Natural killer cell (primary cell): ENCODE measurements at regions not wholly inside any gene's neighbourhood (a gene's known extent, or its start where the extent isn't known, plus 50 kb on each side); places are given as distances from the start of the nearest gene placed in this dataset.

ENCODE experiments used
- ATAC-seq, 3 donors: fragments of 150-1000 bp in 2 of 3; fragments of 200-7000 bp in 1 of 3; cut with Tn5 transposase; 1 replicate in 1 of 3; 2 replicates in 2 of 3; pipeline ENCODE4 v1.10.0; 2021; ENCODE audit warnings: mild to moderate bottlenecking in 2 of 3, moderate library complexity in 2 of 3
- DNase-seq, 2 donors: peaks; one replicate each; pipeline versions ENCODE4 v3.0.0 to v3.0.0-alpha.2; 2013 to 2021; ENCODE audit warnings: mixed read lengths in 1 of 2
- H3K27ac ChIP-seq: one replicate; pipeline ENCODE4 v1.5.1; 2013; ENCODE audit warnings: mild to moderate bottlenecking, low read length
- H3K27me3 ChIP-seq: one replicate; pipeline ENCODE4 v1.6.1; 2013; ENCODE audit warnings: low read length; ENCODE audit not compliant: control insufficient read depth, insufficient read depth
- H3K36me3 ChIP-seq: one replicate; pipeline ENCODE4 v1.6.1; 2013; ENCODE audit warnings: low read length; ENCODE audit not compliant: control insufficient read depth, insufficient read depth
- H3K4me1 ChIP-seq: one replicate; pipeline ENCODE4 v1.6.1; 2013; ENCODE audit warnings: low read length; ENCODE audit not compliant: control insufficient read depth, insufficient read depth
- H3K4me3 ChIP-seq: one replicate; pipeline ENCODE4 v1.5.1; 2013; ENCODE audit warnings: low read length
- H3K9me3 ChIP-seq: one replicate; pipeline ENCODE4 v1.6.1; 2013; ENCODE audit warnings: low read length; ENCODE audit not compliant: control insufficient read depth, insufficient read depth
- H3K27ac Mint-ChIP-seq, 2 donors: one replicate each; pipeline ENCODE4 v1.8.0; 2022; ENCODE audit warnings: mild to moderate bottlenecking in 2 of 2, mixed read lengths in 2 of 2, moderate library complexity in 1 of 2
- H3K27me3 Mint-ChIP-seq, 2 donors: one replicate each; pipeline ENCODE4 v1.8.0; 2022; ENCODE audit warnings: low read depth in 2 of 2, mixed read lengths in 2 of 2
- H3K36me3 Mint-ChIP-seq: one replicate; pipeline ENCODE4 v1.8.0; 2022; ENCODE audit warnings: mixed read lengths
- H3K4me1 Mint-ChIP-seq, 2 donors: one replicate each; pipeline ENCODE4 v1.8.0; 2022; ENCODE audit warnings: mixed read lengths in 2 of 2
- H3K4me3 Mint-ChIP-seq: one replicate; pipeline ENCODE4 v1.8.0; 2022; ENCODE audit warnings: mild to moderate bottlenecking, moderate library complexity, mixed read lengths
- H3K9me3 Mint-ChIP-seq, 2 donors: one replicate each; pipeline ENCODE4 v1.8.0; 2022; ENCODE audit warnings: mixed read lengths in 2 of 2
- WGBS: methylation state at CpG from one replicate; pipeline ENCODE4 v1.1.7; 2013; ENCODE audit warnings: missing lambda C conversion rate; ENCODE audit not compliant: insufficient coverage; 5-methylcytosine and 5-hydroxymethylcytosine counted together
- intact Hi-C: fragments of 100-400 bp; cut with micrococcal nuclease; formaldehyde crosslinking; loops from one replicate; pipeline ENCODE4 v1.14.2; 2022
- TF ChIP-seq, protein P1 (sequence below): fragments of 200-600 bp; IDR thresholded peaks from one replicate; pipeline ENCODE4 v1.8.0; 2022; ENCODE audit warnings: antibody characterized with exemption

DNA sequence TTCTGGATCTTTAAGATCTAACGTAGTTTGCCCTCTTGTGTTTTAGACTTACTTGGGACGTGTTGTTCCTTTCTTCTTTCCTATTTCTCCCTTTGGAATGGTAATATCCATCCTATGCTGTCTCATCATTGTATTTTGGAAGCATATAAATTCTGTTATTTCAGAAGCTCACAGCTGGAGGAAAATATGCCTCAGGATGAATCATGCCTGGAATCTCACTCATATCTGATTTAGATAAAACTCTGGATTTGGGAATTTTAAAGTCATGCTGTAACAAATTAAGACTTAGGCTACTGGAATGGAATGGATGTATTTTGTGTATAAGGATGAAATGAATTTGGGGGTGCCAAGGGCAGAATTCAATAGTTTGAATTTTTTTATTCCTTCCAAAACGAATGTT lies 245.2 kb upstream of the GULP1 start:
- Mint-ChIP-seq H3K27me3 (no peaks in the 10 kb centered on the region), H3K36me3 (no peaks in the 10 kb centered on the region), H3K9me3 (peaks cover 4 to 11% of the 10 kb centered on the region in 2 donors), H3K27ac (no peak overlapping the region), H3K4me3 (no peak overlapping the region), H3K4me1 (no peaks in the 10 kb centered on the region)
- intact Hi-C loops = no loop called here
- Histone ChIP-seq H3K4me3 (no peak overlapping the region), H3K27ac (no peak overlapping the region), H3K27me3 (no peaks in the 10 kb centered on the region), H3K36me3 (no peaks in the 10 kb centered on the region), H3K4me1 (no peaks in the 10 kb centered on the region), H3K9me3 (no peaks in the 10 kb centered on the region)
- 50% methylated on average over 2 of the region's 3 CpGs for WGBS
- DNase-seq (no peak), ATAC-seq (no peak)
- TF ChIP-seq, protein P1, sequence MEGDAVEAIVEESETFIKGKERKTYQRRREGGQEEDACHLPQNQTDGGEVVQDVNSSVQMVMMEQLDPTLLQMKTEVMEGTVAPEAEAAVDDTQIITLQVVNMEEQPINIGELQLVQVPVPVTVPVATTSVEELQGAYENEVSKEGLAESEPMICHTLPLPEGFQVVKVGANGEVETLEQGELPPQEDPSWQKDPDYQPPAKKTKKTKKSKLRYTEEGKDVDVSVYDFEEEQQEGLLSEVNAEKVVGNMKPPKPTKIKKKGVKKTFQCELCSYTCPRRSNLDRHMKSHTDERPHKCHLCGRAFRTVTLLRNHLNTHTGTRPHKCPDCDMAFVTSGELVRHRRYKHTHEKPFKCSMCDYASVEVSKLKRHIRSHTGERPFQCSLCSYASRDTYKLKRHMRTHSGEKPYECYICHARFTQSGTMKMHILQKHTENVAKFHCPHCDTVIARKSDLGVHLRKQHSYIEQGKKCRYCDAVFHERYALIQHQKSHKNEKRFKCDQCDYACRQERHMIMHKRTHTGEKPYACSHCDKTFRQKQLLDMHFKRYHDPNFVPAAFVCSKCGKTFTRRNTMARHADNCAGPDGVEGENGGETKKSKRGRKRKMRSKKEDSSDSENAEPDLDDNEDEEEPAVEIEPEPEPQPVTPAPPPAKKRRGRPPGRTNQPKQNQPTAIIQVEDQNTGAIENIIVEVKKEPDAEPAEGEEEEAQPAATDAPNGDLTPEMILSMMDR = no peak

DNA sequence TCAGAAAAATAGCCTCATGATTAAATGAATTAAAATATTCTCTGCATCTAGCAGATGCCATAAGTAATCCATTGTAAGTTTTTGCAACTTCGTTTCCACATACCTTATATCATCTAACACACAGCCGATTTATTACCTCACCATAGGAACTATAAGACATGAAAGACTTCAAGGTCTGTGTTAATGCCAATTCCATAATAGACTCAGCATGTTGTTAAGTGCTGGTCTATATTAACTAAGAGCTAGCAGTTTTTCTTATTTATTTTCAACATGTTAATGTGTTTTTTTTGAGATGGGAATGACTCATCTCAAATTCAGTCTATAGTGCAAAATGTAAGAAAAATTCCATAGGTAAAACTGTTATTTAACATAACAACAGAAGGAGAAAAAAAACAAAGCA lies 243.9 kb upstream of the GULP1 start:
- intact Hi-C loops = no loop called here
- Histone ChIP-seq H3K27me3 (no peaks in the 10 kb centered on the region), H3K36me3 (no peaks in the 10 kb centered on the region), H3K9me3 (no peaks in the 10 kb centered on the region), H3K27ac (no peak overlapping the region), H3K4me3 (no peak overlapping the region), H3K4me1 (no peaks in the 10 kb centered on the region)
- no peaks in the 10 kb centered on the region for H3K36me3 Mint-ChIP-seq
- TF ChIP-seq, protein P1 = no peak
- no peak overlapping the region for H3K4me3 Mint-ChIP-seq
- no peaks in the 10 kb centered on the region for H3K27me3 Mint-ChIP-seq
- H3K4me1 Mint-ChIP-seq = no peaks in the 10 kb centered on the region
- peaks cover 8 to 11% of the 10 kb centered on the region in 2 donors for H3K9me3 Mint-ChIP-seq
- WGBS = 90% methylated on average over 2 of the region's 2 CpGs
- DNase-seq (no peak), ATAC-seq (no peak)
- H3K27ac Mint-ChIP-seq = no peak overlapping the region

DNA sequence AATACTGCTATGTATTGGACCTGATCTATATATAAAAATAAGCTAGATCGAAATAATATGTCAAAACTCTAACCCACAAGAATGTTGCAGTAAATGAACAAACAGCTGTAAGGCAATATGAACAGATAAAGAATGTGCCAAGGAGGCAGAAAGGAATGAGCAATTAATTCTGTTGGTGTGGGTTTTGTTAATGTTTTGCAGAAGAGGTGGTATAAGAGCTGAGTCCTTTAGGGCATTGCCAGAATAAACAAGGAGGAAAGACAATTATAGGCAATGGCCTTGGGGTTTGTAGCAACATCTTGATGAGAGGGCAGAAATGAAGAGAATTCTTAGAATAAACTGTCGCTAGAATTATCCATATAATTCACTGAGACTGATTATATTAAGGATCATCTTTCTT lies 240.9 kb upstream of the GULP1 start:
- Histone ChIP-seq H3K4me1 (no peaks in the 10 kb centered on the region), H3K36me3 (no peaks in the 10 kb centered on the region), H3K27ac (no peak overlapping the region), H3K27me3 (no peaks in the 10 kb centered on the region), H3K9me3 (no peaks in the 10 kb centered on the region), H3K4me3 (no peak overlapping the region)
- DNase-seq = no peak
- no peak for ATAC-seq
- Mint-ChIP-seq H3K36me3 (no peaks in the 10 kb centered on the region), H3K4me3 (no peak overlapping the region), H3K4me1 (no peaks in the 10 kb centered on the region), H3K27me3 (no peaks in the 10 kb centered on the region), H3K27ac (no peak overlapping the region), H3K9me3 (peaks cover 3 to 6% of the 10 kb centered on the region in 2 donors)
- WGBS = no CpG with 5 or more reads among the region's 2 CpGs
- intact Hi-C loops = no loop called here
- TF ChIP-seq, protein P1 = no peak

DNA sequence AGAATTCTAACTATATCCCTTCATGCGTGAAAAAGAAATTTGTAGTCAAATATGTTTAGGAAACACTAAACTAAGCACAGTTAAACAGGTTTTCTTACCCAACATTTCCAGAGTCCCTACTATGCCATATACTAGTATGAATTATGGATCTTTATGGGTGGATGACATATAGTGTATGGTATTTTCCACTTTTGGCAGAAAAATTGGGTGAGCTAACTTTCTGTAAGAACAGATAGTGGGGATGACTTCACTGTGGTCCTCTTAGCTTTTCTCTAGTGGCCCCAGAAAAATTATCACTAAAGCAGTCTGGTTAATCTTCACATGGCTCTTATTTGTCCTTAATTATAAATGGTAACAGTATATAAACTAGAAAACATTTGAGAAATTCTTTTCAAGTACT lies 240.0 kb upstream of the GULP1 start:
- Mint-ChIP-seq H3K36me3 (no peaks in the 10 kb centered on the region), H3K27ac (no peak overlapping the region), H3K9me3 (peaks cover 3 to 6% of the 10 kb centered on the region in 2 donors), H3K4me1 (no peaks in the 10 kb centered on the region), H3K4me3 (no peak overlapping the region), H3K27me3 (no peaks in the 10 kb centered on the region)
- no peak overlapping the region for H3K4me3 ChIP-seq
- intact Hi-C loops = no loop called here
- WGBS = no CpG with 5 or more reads among the region's 1 CpG
- no peaks in the 10 kb centered on the region for H3K36me3 ChIP-seq
- DNase-seq (no peak), ATAC-seq (no peak)
- TF ChIP-seq, protein P1 = no peak
- H3K27me3 ChIP-seq = no peaks in the 10 kb centered on the region
- no peaks in the 10 kb centered on the region for H3K9me3 ChIP-seq
- H3K4me1 ChIP-seq = no peaks in the 10 kb centered on the region
- no peak overlapping the region for H3K27ac ChIP-seq
